HepG2 (cell line): ENCODE measurements at regions not wholly inside any gene's neighbourhood (a gene's known extent, or its start where the extent isn't known, plus 50 kb on each side); places are given as distances from the start of the nearest gene placed in this dataset.

Experiments used
- CHD2 ChIP-seq: IDR thresholded peaks from 2 replicates; pipeline ENCODE4 v1.6.1; 2011; ENCODE audit warnings: low read depth, low read length, improper control_type of control experiment
- ERF ChIP-seq: IDR thresholded peaks from 2 replicates; pipeline ENCODE4 v1.6.1; 2018; ENCODE audit warnings: missing biosample characterization, missing genetic modification reagents
- GABPB1 ChIP-seq: IDR thresholded peaks from 2 replicates; pipeline ENCODE4 v1.6.1; 2016; ENCODE audit warnings: mild to moderate bottlenecking, missing genetic modification reagents, moderate library complexity, missing compliant biosample characterization
- GATAD1 ChIP-seq: IDR thresholded peaks from 2 replicates; pipeline ENCODE4 v1.6.1; 2016; ENCODE audit warnings: missing genetic modification reagents, missing compliant biosample characterization
- MYC ChIP-seq: sonication (generic); formaldehyde crosslinking; IDR thresholded peaks from 2 replicates; pipeline ENCODE4 v1.9.0; 2021; ENCODE audit warnings: missing genetic modification reagents, borderline replicate concordance
- PHF8 ChIP-seq: sonication (generic); formaldehyde crosslinking; IDR thresholded peaks from 2 replicates; pipeline ENCODE4 v1.5.0; 2020; ENCODE audit warnings: missing genetic modification reagents
- POLR2A ChIP-seq, 2 experiments: IDR thresholded peaks; 2 replicates each; pipeline ENCODE4 v1.6.1; 2011; ENCODE audit warnings: low read depth in 2 of 2, low read length in 2 of 2, mild to moderate bottlenecking in 1 of 2, moderate library complexity in 1 of 2; ENCODE audit not compliant: insufficient read depth in 1 of 2
- RBFOX2 ChIP-seq: fragments of 200-400 bp; formaldehyde crosslinking; IDR thresholded peaks from 2 replicates; pipeline ENCODE4 v1.6.1; 2017; ENCODE audit warnings: low read depth, mild to moderate bottlenecking, low read length
- SALL1 ChIP-seq: sonication (generic); formaldehyde crosslinking; IDR thresholded peaks from 2 replicates; pipeline ENCODE4 v1.8.0; 2022; ENCODE audit warnings: mild to moderate bottlenecking, missing genetic modification reagents
- SAP130 ChIP-seq: IDR thresholded peaks from 2 replicates; pipeline ENCODE4 v1.6.1; 2016; ENCODE audit warnings: low read depth
- SPEN ChIP-seq: sonication (generic); formaldehyde crosslinking; IDR thresholded peaks from 2 replicates; pipeline ENCODE4 v1.5.1; 2020; ENCODE audit warnings: low read depth, mild to moderate bottlenecking, missing genetic modification reagents
- TAF1 ChIP-seq: sonication (generic); formaldehyde crosslinking; IDR thresholded peaks from 2 replicates; pipeline ENCODE4 v1.4.0; 2020; ENCODE audit warnings: missing genetic modification reagents
- THAP11 ChIP-seq: IDR thresholded peaks from 2 replicates; pipeline ENCODE4 v1.6.1; 2016; ENCODE audit warnings: missing biosample characterization, missing genetic modification reagents
- ZFY ChIP-seq: sonication (generic); formaldehyde crosslinking; IDR thresholded peaks from 2 replicates; pipeline ENCODE4 v1.4.0; 2020; ENCODE audit warnings: missing genetic modification reagents
- ZNF331 ChIP-seq: sonication (generic); formaldehyde crosslinking; IDR thresholded peaks from 2 replicates; pipeline ENCODE4 v1.4.0; 2020; ENCODE audit warnings: missing genetic modification reagents
- ZNF777 ChIP-seq: sonication (generic); formaldehyde crosslinking; IDR thresholded peaks from 2 replicates; pipeline ENCODE4 v1.4.0; 2020; ENCODE audit warnings: missing genetic modification reagents
- TF ChIP-seq, protein P1 (sequence below): sonication (generic); formaldehyde crosslinking; IDR thresholded peaks from 2 replicates; pipeline ENCODE4 v1.4.0; 2020; ENCODE audit warnings: mild to moderate bottlenecking, missing genetic modification reagents
- TF ChIP-seq, protein P2 (sequence below): sonication (generic); formaldehyde crosslinking; IDR thresholded peaks from 2 replicates; pipeline ENCODE4 v1.9.0; 2022; ENCODE audit warnings: low read depth, missing genetic modification reagents
- TF ChIP-seq, protein P3 (sequence below): IDR thresholded peaks from 2 replicates; pipeline ENCODE4 v1.4.0; 2020; ENCODE audit warnings: mild to moderate bottlenecking, missing genetic modification reagents
- TF ChIP-seq, protein P4 (sequence below): IDR thresholded peaks from 2 replicates; pipeline ENCODE4 v1.6.1; 2016; ENCODE audit warnings: mild to moderate bottlenecking
- TF ChIP-seq, protein P5 (sequence below): sonication (generic); formaldehyde crosslinking; IDR thresholded peaks from 2 replicates; pipeline ENCODE4 v1.8.1; 2023; ENCODE audit warnings: mild to moderate bottlenecking, moderate library complexity, missing genetic modification reagents

DNA sequence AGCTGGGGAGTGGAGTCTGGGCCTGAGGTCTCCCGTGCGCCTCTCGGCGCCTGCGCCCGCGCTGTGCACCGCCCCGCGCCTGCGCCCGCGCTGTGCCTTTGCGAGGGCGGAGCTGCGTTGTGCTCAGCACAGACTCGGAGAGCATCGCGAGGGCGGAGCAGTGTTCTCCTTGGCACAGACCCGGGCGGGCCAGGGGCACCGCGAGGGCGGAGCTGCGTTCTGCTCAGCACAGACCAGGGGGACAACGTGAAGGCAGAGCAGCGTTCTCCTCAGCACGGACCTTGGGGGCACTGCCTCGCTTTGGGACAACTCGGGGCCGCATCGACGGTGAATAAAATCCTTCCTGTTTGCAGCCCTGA, 2968.4 kb downstream of the RPIA start (continued):
- TF ChIP-seq, protein P1, sequence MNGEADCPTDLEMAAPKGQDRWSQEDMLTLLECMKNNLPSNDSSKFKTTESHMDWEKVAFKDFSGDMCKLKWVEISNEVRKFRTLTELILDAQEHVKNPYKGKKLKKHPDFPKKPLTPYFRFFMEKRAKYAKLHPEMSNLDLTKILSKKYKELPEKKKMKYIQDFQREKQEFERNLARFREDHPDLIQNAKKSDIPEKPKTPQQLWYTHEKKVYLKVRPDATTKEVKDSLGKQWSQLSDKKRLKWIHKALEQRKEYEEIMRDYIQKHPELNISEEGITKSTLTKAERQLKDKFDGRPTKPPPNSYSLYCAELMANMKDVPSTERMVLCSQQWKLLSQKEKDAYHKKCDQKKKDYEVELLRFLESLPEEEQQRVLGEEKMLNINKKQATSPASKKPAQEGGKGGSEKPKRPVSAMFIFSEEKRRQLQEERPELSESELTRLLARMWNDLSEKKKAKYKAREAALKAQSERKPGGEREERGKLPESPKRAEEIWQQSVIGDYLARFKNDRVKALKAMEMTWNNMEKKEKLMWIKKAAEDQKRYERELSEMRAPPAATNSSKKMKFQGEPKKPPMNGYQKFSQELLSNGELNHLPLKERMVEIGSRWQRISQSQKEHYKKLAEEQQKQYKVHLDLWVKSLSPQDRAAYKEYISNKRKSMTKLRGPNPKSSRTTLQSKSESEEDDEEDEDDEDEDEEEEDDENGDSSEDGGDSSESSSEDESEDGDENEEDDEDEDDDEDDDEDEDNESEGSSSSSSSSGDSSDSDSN, result peak; percentile 35; the same call in 1 of the 2 replicates
- TF ChIP-seq, protein P2, sequence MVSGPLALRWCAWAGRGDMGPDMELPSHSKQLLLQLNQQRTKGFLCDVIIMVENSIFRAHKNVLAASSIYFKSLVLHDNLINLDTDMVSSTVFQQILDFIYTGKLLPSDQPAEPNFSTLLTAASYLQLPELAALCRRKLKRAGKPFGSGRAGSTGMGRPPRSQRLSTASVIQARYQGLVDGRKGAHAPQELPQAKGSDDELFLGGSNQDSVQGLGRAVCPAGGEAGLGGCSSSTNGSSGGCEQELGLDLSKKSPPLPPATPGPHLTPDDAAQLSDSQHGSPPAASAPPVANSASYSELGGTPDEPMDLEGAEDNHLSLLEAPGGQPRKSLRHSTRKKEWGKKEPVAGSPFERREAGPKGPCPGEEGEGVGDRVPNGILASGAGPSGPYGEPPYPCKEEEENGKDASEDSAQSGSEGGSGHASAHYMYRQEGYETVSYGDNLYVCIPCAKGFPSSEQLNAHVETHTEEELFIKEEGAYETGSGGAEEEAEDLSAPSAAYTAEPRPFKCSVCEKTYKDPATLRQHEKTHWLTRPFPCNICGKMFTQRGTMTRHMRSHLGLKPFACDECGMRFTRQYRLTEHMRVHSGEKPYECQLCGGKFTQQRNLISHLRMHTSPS (CRISPR knock-in tag), result peak; percentile 81; the same call in 1 of the 2 replicates
- TF ChIP-seq PHF8 (CRISPR knock-in tag) (peak; percentile 54), TAF1 (CRISPR knock-in tag) (peak; percentile 63; the same call in 1 of the 2 replicates), ZNF331 (CRISPR knock-in tag) (0 out of 2 replicates have a peak, but pooled peaks have one; percentile 20), CHD2 (peak; percentile 66), RBFOX2 (peak; percentile 52), SAP130 (CRISPR knock-in tag) (peak; percentile 45; the same call in 1 of the 2 replicates), SALL1 (CRISPR knock-in tag) (0 out of 2 replicates have a peak, but pooled peaks have one; percentile 32), POLR2A (IDR thresholded peaks at IDR 0.05; ENCODE audit: insufficient read depth in 1 of 2, low read depth in 2 of 2, low read length in 2 of 2) (peak in 1 of 2 experiments; percentile 51; a peak in 2 of 4 replicates), SPEN (0 out of 2 replicates have a peak, but pooled peaks have one; percentile 41), GABPB1 (peak; percentile 53; the same call in 1 of the 2 replicates), MYC (CRISPR knock-in tag) (peak; percentile 41; the same call in 1 of the 2 replicates), ZFY (CRISPR knock-in tag) (peak; percentile 44), ZNF777 (CRISPR knock-in tag) (peak; percentile 70), GATAD1 (peak; percentile 43; the same call in 1 of the 2 replicates), THAP11 (CRISPR knock-in tag) (0 out of 2 replicates have a peak, but pooled peaks have one; percentile 31), ERF (CRISPR knock-in tag) (peak; percentile 44; the same call in 1 of the 2 replicates)
- TF ChIP-seq, protein P3, sequence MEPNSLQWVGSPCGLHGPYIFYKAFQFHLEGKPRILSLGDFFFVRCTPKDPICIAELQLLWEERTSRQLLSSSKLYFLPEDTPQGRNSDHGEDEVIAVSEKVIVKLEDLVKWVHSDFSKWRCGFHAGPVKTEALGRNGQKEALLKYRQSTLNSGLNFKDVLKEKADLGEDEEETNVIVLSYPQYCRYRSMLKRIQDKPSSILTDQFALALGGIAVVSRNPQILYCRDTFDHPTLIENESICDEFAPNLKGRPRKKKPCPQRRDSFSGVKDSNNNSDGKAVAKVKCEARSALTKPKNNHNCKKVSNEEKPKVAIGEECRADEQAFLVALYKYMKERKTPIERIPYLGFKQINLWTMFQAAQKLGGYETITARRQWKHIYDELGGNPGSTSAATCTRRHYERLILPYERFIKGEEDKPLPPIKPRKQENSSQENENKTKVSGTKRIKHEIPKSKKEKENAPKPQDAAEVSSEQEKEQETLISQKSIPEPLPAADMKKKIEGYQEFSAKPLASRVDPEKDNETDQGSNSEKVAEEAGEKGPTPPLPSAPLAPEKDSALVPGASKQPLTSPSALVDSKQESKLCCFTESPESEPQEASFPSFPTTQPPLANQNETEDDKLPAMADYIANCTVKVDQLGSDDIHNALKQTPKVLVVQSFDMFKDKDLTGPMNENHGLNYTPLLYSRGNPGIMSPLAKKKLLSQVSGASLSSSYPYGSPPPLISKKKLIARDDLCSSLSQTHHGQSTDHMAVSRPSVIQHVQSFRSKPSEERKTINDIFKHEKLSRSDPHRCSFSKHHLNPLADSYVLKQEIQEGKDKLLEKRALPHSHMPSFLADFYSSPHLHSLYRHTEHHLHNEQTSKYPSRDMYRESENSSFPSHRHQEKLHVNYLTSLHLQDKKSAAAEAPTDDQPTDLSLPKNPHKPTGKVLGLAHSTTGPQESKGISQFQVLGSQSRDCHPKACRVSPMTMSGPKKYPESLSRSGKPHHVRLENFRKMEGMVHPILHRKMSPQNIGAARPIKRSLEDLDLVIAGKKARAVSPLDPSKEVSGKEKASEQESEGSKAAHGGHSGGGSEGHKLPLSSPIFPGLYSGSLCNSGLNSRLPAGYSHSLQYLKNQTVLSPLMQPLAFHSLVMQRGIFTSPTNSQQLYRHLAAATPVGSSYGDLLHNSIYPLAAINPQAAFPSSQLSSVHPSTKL (CRISPR knock-in tag), result 0 out of 2 replicates have a peak, but pooled peaks have one; percentile 15
- TF ChIP-seq, protein P4, sequence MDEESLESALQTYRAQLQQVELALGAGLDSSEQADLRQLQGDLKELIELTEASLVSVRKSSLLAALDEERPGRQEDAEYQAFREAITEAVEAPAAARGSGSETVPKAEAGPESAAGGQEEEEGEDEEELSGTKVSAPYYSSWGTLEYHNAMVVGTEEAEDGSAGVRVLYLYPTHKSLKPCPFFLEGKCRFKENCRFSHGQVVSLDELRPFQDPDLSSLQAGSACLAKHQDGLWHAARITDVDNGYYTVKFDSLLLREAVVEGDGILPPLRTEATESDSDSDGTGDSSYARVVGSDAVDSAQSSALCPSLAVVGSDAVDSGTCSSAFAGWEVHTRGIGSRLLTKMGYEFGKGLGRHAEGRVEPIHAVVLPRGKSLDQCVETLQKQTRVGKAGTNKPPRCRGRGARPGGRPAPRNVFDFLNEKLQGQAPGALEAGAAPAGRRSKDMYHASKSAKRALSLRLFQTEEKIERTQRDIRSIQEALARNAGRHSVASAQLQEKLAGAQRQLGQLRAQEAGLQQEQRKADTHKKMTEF (CRISPR knock-in tag), result 0 out of 2 replicates have a peak, but pooled peaks have one; percentile 17
- TF ChIP-seq, protein P5, sequence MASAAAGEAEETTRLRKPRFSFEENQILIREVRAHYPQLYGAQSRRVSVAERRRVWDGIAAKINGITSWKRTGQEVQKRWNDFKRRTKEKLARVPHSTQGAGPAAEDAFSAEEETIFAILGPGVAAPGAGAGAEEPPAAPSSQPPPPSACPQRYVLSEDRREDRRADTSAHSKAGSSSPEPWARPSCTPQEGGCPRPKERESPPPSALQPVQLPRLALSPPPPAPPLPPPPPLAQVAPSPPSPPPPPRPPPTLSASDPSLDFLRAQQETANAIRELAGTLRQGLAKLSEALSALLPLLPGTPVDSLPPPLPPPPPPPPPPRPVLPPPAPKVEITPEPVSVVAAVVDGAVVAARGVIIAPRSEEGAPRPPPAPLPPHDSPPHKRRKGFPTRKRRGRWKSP (CRISPR knock-in tag), result peak; percentile 81; the same call in 1 of the 2 replicates
